Tibial artery (tissue), 4 donors: ENCODE measurements at regions not wholly inside any gene's neighbourhood (a gene's known extent, or its start where the extent isn't known, plus 50 kb on each side); places are given as distances from the start of the nearest gene placed in this dataset.

ENCODE experiments used
- DNase-seq, 2 donors: peaks; one replicate each; pipeline ENCODE4 v3.0.0-alpha.2; 2019
- H3K27ac ChIP-seq, 2 donors: fragments of 200-600 bp; sonication (generic) in 1 of 2; 1 replicate in 1 of 2; 2 replicates in 1 of 2; pipeline ENCODE4 v1.5.1; 2018 to 2019; ENCODE audit warnings: mild to moderate bottlenecking in 1 of 2
- H3K27me3 ChIP-seq, 2 donors: fragments of 200-600 bp; sonication (generic) in 1 of 2; one replicate each; pipeline versions ENCODE4 v1.5.1 to v1.6.0; 2016 to 2019
- H3K36me3 ChIP-seq, 3 donors: fragments of 200-600 bp; sonication (generic) in 2 of 3; one replicate each; pipeline ENCODE4 v1.5.1; 2016 to 2019; ENCODE audit warnings: mild to moderate bottlenecking in 2 of 3
- H3K4me1 ChIP-seq, 4 donors: fragments of 200-600 bp; sonication (generic) in 2 of 4; 1 replicate in 3 of 4; 2 replicates in 1 of 4; pipeline ENCODE4 v1.5.1; 2016 to 2019
- H3K4me3 ChIP-seq, 2 donors: fragments of 200-600 bp; sonication (generic) in 1 of 2; 1 replicate in 1 of 2; 2 replicates in 1 of 2; pipeline ENCODE4 v1.5.1; 2018 to 2019; ENCODE audit warnings: mild to moderate bottlenecking in 2 of 2
- H3K9me3 ChIP-seq, 3 donors: fragments of 200-600 bp; sonication (generic) in 1 of 3; one replicate each; pipeline ENCODE4 v1.5.1; 2016 to 2019
- CTCF ChIP-seq, 2 experiments: fragments of 200-600 bp in 1 of 2; fragments of 450-650 bp in 1 of 2; IDR thresholded peaks; one replicate each; pipeline ENCODE4 v1.5.1; 2017 to 2019; ENCODE audit warnings: antibody characterized with exemption in 2 of 2, mild to moderate bottlenecking in 1 of 2, moderate library complexity in 1 of 2
- intact Hi-C: fragments of 100-400 bp; cut with DNase I; formaldehyde crosslinking; loops from one replicate; pipeline ENCODE4 v1.15.0; 2023; ENCODE audit warnings: low total_unique reads

DNA sequence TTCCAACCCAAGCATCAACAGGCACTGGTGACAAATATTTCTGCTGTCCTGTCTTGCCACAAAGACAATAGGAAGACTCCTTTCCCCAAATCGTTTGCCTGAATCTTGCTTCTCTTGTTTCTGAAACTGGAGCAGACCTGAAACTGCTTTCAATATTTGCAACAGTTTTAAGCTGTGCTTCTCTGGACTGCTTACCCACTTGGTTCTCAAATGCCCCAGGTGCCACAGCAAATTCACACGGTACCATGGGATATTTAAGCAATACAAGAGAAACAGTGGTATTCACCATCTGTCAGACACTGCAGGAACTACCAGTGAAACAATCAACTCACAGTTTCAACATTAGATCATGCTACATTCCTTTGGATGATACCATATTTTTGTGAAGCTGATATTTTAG lies 309.4 kb downstream of the PARP8 start:
- H3K4me1 ChIP-seq, result no peaks in the 10 kb centered on the region
- no peak overlapping the region for H3K4me3 ChIP-seq
- no peak overlapping the region for H3K27ac ChIP-seq
- H3K36me3 ChIP-seq, result no peaks in the 10 kb centered on the region
- peaks cover 0 to 18% of the 10 kb centered on the region in 2 donors for H3K27me3 ChIP-seq
- no peak for DNase-seq
- no peak for TF ChIP-seq CTCF (IDR thresholded peaks at IDR 0.05)
- intact Hi-C loops, result no loop called here
- H3K9me3 ChIP-seq, result no peaks in the 10 kb centered on the region

DNA sequence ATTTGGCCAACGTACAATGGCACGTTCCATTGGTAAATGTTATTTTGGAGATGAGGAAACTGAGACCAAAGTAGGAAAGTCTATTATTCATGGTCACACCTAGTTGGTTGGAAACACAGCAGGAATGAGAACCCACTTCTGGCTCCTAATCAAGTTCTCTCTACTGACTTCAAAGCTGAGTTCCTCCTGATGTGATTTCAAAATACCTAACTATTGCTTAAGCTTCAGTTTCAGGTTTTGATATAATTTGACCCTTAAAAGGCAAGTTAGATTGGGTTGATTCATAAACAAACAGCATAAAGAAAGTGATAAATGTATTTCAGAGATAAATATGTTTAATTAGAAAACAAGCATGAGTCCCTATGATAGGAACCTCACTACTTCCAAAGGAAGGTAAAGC lies 312.5 kb downstream of the PARP8 start:
- intact Hi-C loops, result no loop called here
- Histone ChIP-seq H3K4me3 (no peak overlapping the region), H3K27me3 (peaks cover 0 to 11% of the 10 kb centered on the region in 2 donors), H3K4me1 (no peaks in the 10 kb centered on the region), H3K36me3 (no peaks in the 10 kb centered on the region), H3K9me3 (no peaks in the 10 kb centered on the region), H3K27ac (no peak overlapping the region)
- TF ChIP-seq CTCF (IDR thresholded peaks at IDR 0.05), result no peak
- no peak for DNase-seq

- Histone ChIP-seq H3K4me3 (no peak overlapping the region), H3K36me3 (no peaks in the 10 kb centered on the region), H3K9me3 (no peaks in the 10 kb centered on the region), H3K4me1 (no peaks in the 10 kb centered on the region), H3K27me3 (peaks cover 0 to 5% of the 10 kb centered on the region in 2 donors), H3K27ac (no peak overlapping the region)
- intact Hi-C loops, result no loop called here
- DNase-seq, result no peak
- no peak for TF ChIP-seq CTCF (IDR thresholded peaks at IDR 0.05)
Observed at GRCh38 chr5:50984640-50985039, 318.2 kb downstream of the PARP8 start.

DNA sequence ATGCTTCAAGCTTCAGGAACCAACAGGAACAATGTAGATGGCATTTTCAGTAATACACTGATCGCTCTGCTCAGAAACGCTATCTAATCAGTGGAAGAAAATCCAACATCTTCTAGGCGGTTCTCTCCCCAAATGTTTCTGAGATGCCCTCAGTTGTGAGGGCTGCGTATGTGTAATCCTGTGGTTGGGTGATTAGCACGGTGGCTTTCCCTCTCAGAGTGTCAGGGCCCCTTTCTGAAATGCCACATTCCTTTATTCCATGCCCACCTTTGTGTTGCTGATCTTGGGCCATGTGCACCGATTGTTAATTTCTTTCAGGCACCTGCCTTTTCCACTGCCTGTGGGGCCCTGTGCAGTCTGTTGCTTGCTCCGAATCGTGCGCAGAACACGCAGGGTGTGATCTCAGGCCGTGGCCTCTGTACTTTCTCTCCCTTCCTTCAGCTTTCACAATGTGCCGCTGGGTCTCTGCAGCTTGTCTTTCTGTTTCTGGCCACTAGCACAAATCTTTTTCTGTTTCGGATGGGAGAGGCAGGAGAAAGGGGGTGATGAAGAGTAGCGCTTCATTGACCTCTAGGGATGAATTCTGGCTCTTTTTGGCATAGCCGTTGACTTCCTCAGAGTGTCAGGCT lies 324.0 kb downstream of the PARP8 start:
- no peak for TF ChIP-seq CTCF (IDR thresholded peaks at IDR 0.05)
- DNase-seq, result no peak
- Histone ChIP-seq H3K9me3 (no peaks in the 10 kb centered on the region), H3K27ac (no peak overlapping the region), H3K27me3 (peaks cover 0 to 4% of the 10 kb centered on the region in 2 donors), H3K4me1 (no peaks in the 10 kb centered on the region), H3K36me3 (no peaks in the 10 kb centered on the region), H3K4me3 (no peak overlapping the region)
- intact Hi-C loops, result no loop called here

DNA sequence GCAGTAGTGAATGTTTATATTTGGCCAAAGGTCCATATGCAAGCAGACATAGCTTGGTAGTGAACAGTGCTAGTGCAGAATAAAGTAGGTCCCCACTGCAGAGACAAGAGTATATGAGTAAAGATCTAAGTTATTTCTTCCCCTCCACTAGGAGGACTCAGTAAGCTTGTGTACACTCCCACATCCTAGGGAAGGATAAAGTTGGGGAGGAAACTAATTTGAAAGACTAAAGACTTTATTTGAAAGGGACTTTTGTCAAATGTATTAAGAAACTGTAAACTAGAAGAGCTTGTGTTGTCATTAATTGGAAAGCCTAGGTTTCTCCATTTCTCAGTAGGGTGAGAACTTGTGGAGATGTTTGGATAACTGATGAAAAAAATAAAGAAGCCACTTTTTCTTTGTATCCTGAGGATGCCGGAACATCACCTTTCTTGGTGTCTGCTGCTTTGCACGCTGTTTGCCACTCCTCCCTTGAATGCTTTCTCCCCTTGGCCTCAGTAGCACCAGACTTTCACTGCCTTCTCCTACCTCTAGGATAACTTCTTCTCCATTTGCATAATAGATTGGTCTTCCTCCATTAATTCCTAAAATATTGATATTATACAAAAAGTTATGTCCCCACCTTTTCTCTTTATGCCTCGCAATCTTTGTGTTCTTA lies 329.0 kb downstream of the PARP8 start:
- H3K36me3 ChIP-seq, result no peaks in the 10 kb centered on the region
- TF ChIP-seq CTCF (IDR thresholded peaks at IDR 0.05), result no peak
- H3K27me3 ChIP-seq, result peaks cover 0 to 4% of the 10 kb centered on the region in 2 donors
- no peaks in the 10 kb centered on the region for H3K9me3 ChIP-seq
- no peak overlapping the region for H3K27ac ChIP-seq
- H3K4me3 ChIP-seq, result no peak overlapping the region
- DNase-seq, result no peak
- intact Hi-C loops, result no loop called here
- no peaks in the 10 kb centered on the region for H3K4me1 ChIP-seq
